Astrocyte of the cerebellum (primary cell): ENCODE measurements at regions not wholly inside any gene's neighbourhood (a gene's known extent, or its start where the extent isn't known, plus 50 kb on each side); places are given as distances from the start of the nearest gene placed in this dataset.

Experiments used
- DNase-seq: peaks from one replicate; pipeline ENCODE4 v3.0.0-alpha.2; 2011; ENCODE audit warnings: low read depth
- H3K4me3 ChIP-seq: 2 replicates; pipeline ENCODE4 v1.5.1; 2011; ENCODE audit warnings: mild to moderate bottlenecking, low read depth, low read length, moderate library complexity
- CTCF ChIP-seq: IDR thresholded peaks from 2 replicates; pipeline ENCODE4 v1.5.1; 2012; ENCODE audit warnings: low read length, low read depth, moderate library complexity, mild to moderate bottlenecking; ENCODE audit errors: missing control alignments
- in situ Hi-C: cut with HindIII; loops from 2 replicates; pipeline ENCODE4 v1.10.0; 2017; ENCODE audit warnings: low sequenced_read_pairs

GRCh38 chr2:58891828-58892377 lies 650.8 kb upstream of the FANCL start:
- TF ChIP-seq CTCF: no peak
- no peak for DNase-seq
- in situ Hi-C loops: no loop called here
- H3K4me3 ChIP-seq: no peak overlapping the region

GRCh38 chr2:58890865-58891525 lies 649.9 kb upstream of the FANCL start:
- no peak for DNase-seq
- in situ Hi-C loops: no loop called here
- no peak for TF ChIP-seq CTCF
- H3K4me3 ChIP-seq: no peak overlapping the region

- in situ Hi-C loops: no loop called here
- no peak for DNase-seq
Observed at GRCh38 chr2:58886009-58886408, 644.9 kb upstream of the FANCL start.

GRCh38 chr2:58879834-58880233 lies 638.7 kb upstream of the FANCL start:
- no peak for TF ChIP-seq CTCF
- H3K4me3 ChIP-seq: no peak overlapping the region
- DNase-seq: no peak
- in situ Hi-C loops: no loop called here

More at GRCh38 chr2:58886009-58886408, 644.9 kb upstream of the FANCL start:
- no peak for TF ChIP-seq CTCF
- no peak overlapping the region for H3K4me3 ChIP-seq

- TF ChIP-seq CTCF: no peak
Observed at GRCh38 chr2:58878778-58879177, 637.7 kb upstream of the FANCL start.

GRCh38 chr2:58876126-58876525 lies 635.0 kb upstream of the FANCL start:
- H3K4me3 ChIP-seq: no peak overlapping the region
- in situ Hi-C loops: no loop called here
- no peak for TF ChIP-seq CTCF
- peak; percentile 24 for DNase-seq

More at GRCh38 chr2:58878778-58879177, 637.7 kb upstream of the FANCL start:
- in situ Hi-C loops: no loop called here
- no peak for DNase-seq
- H3K4me3 ChIP-seq: no peak overlapping the region
